ENCODE measurements at regions not wholly inside any gene's neighbourhood (a gene's known extent, or its start where the extent isn't known, plus 50 kb on each side); places are given as distances from the start of the nearest gene placed in this dataset.

GRCh38 chr17:31674717-31675349 lies 184.2 kb downstream of the COPRS start:
- no peak for TF ChIP-seq CTCF (IDR thresholded peaks at IDR 0.05 in 4 of 5, conservative IDR thresholded peaks at IDR 0.05 in 1 of 5)
- TF ChIP-seq POLR2A (IDR thresholded peaks at IDR 0.05) = no peak

Measured in gastrocnemius medialis (tissue), 4 donors.